ENCODE measurements at regions not wholly inside any gene's neighbourhood (a gene's known extent, or its start where the extent isn't known, plus 50 kb on each side); places are given as distances from the start of the nearest gene placed in this dataset.

- DNase-seq (peak in 1 of 2 donors; percentile 53), ATAC-seq (peak; percentile 19)
- intact Hi-C loops (cut with DNase I, micrococcal nuclease), result loop anchor here in 1 of 2 donors (5.0 kb wide), 1 partner anchor 75 kb away; no protein-coding TSS in a partner anchor
Observed at GRCh38 chr16:85162478-85163277, 50.4 kb upstream of the CIBAR2 start.

- DNase-seq (no peak), ATAC-seq (no peak)
- intact Hi-C loops (cut with DNase I, micrococcal nuclease), result loop anchor here in 1 of 2 donors (5.0 kb wide), 1 partner anchor 74 kb away; no protein-coding TSS in a partner anchor
Observed at GRCh38 chr16:85163278-85164112, 51.2 kb upstream of the CIBAR2 start.

- no peak for ATAC-seq
- no peak for DNase-seq
- intact Hi-C loops (cut with DNase I, micrococcal nuclease), result loop anchor here in 1 of 2 donors (5.0 kb wide), 1 partner anchor 73 kb away; no protein-coding TSS in a partner anchor
Observed at GRCh38 chr16:85164431-85164830, 52.2 kb upstream of the CIBAR2 start.

- DNase-seq (no peak), ATAC-seq (no peak)
- intact Hi-C loops (cut with DNase I, micrococcal nuclease), result loop anchor here in 1 of 2 donors (5.0 kb wide), 1 partner anchor 72 kb away; no protein-coding TSS in a partner anchor
Observed at GRCh38 chr16:85164838-85165516, 52.7 kb upstream of the CIBAR2 start.

GRCh38 chr16:85165781-85166180 lies 53.5 kb upstream of the CIBAR2 start:
- intact Hi-C loops (cut with DNase I, micrococcal nuclease), result no loop called here
- ATAC-seq, result no peak
- DNase-seq, result no peak

GRCh38 chr16:85166281-85166680 lies 54.0 kb upstream of the CIBAR2 start:
- no peak for DNase-seq
- intact Hi-C loops (cut with DNase I, micrococcal nuclease), result no loop called here

GRCh38 chr16:85166699-85167588 lies 54.7 kb upstream of the CIBAR2 start:
- ATAC-seq (no peak), DNase-seq (no peak)
- intact Hi-C loops (cut with DNase I, micrococcal nuclease), result no loop called here

More at GRCh38 chr16:85166281-85166680, 54.0 kb upstream of the CIBAR2 start:
- ATAC-seq, result no peak

- intact Hi-C loops (cut with DNase I, micrococcal nuclease), result no loop called here
- DNase-seq (no peak), ATAC-seq (peak; percentile 69)
Observed at GRCh38 chr16:85167589-85168537, 55.6 kb upstream of the CIBAR2 start.

- intact Hi-C loops (cut with DNase I, micrococcal nuclease), result no loop called here
- ATAC-seq (no peak), DNase-seq (peak in 1 of 2 donors; percentile 47)
Observed at GRCh38 chr16:85168732-85169256, 56.5 kb upstream of the CIBAR2 start.

- ATAC-seq (no peak), DNase-seq (no peak)
- intact Hi-C loops (cut with DNase I, micrococcal nuclease), result no loop called here
Observed at GRCh38 chr16:85169333-85170065, 57.2 kb upstream of the CIBAR2 start.

- intact Hi-C loops (cut with DNase I, micrococcal nuclease), result no loop called here
- no peak for DNase-seq
Observed at GRCh38 chr16:85170066-85170491, 57.8 kb upstream of the CIBAR2 start.

GRCh38 chr16:85170590-85171003 lies 58.3 kb upstream of the CIBAR2 start:
- DNase-seq, result no peak
- ATAC-seq, result no peak
- intact Hi-C loops (cut with DNase I, micrococcal nuclease), result no loop called here

More at GRCh38 chr16:85170066-85170491, 57.8 kb upstream of the CIBAR2 start:
- no peak for ATAC-seq

- ATAC-seq, result no peak
- no peak for DNase-seq
- intact Hi-C loops (cut with DNase I, micrococcal nuclease), result no loop called here
Observed at GRCh38 chr16:85171004-85171758, 58.9 kb upstream of the CIBAR2 start.

- no peak for ATAC-seq
- no peak for DNase-seq
- intact Hi-C loops (cut with DNase I, micrococcal nuclease), result no loop called here
Observed at GRCh38 chr16:85171759-85172454, 59.6 kb upstream of the CIBAR2 start.

Data from left colon (tissue), 2 donors.